Endodermal cell (in vitro differentiated cells): ENCODE measurements at regions not wholly inside any gene's neighbourhood (a gene's known extent, or its start where the extent isn't known, plus 50 kb on each side); places are given as distances from the start of the nearest gene placed in this dataset.

ENCODE experiments used
- DNase-seq: peaks from one replicate; pipeline ENCODE4 v3.0.0-alpha.2; 2017
- H3K27ac ChIP-seq: 2 replicates; pipeline ENCODE4 v1.5.1; 2013; ENCODE audit warnings: mild to moderate bottlenecking, low read depth, low read length, moderate library complexity
- H3K27me3 ChIP-seq: 2 replicates; pipeline ENCODE4 v1.6.1; 2013; ENCODE audit warnings: mild to moderate bottlenecking, low read length, moderate library complexity; ENCODE audit not compliant: insufficient read depth, control insufficient read depth, poor library complexity, severe bottlenecking
- H3K36me3 ChIP-seq: 2 replicates; pipeline ENCODE4 v1.7.0; 2013; ENCODE audit warnings: mild to moderate bottlenecking, low read length, moderate library complexity; ENCODE audit not compliant: control insufficient read depth, insufficient read depth
- H3K4me1 ChIP-seq: one replicate; pipeline ENCODE4 v1.7.0; 2013; ENCODE audit warnings: low read length; ENCODE audit not compliant: control insufficient read depth, insufficient read depth
- H3K4me3 ChIP-seq: 2 replicates; pipeline ENCODE4 v1.5.1; 2013; ENCODE audit warnings: mild to moderate bottlenecking, low read length, moderate library complexity
- H3K9ac ChIP-seq: 2 replicates; pipeline ENCODE4 v1.6.1; 2013; ENCODE audit warnings: mild to moderate bottlenecking, low read length, moderate library complexity; ENCODE audit not compliant: poor library complexity, severe bottlenecking; ENCODE audit errors: extremely low read depth
- H3K9me3 ChIP-seq: 2 replicates; pipeline ENCODE4 v1.6.1; 2013; ENCODE audit warnings: mild to moderate bottlenecking, low read length, moderate library complexity; ENCODE audit not compliant: control insufficient read depth
- H3K27ac Mint-ChIP-seq: 2 replicates; pipeline ENCODE4 v1.8.0; 2020; ENCODE audit warnings: mixed read lengths
- H3K27me3 Mint-ChIP-seq: 2 replicates; pipeline ENCODE4 v1.8.0; 2021; ENCODE audit warnings: mild to moderate bottlenecking, mixed read lengths; ENCODE audit not compliant: insufficient read depth
- H3K36me3 Mint-ChIP-seq: 2 replicates; pipeline ENCODE4 v1.8.0; 2020; ENCODE audit warnings: low read depth, mixed read lengths
- H3K4me1 Mint-ChIP-seq: 2 replicates; pipeline ENCODE4 v1.8.0; 2020; ENCODE audit warnings: mixed read lengths
- H3K4me3 Mint-ChIP-seq: 2 replicates; pipeline ENCODE4 v1.8.0; 2020; ENCODE audit warnings: mild to moderate bottlenecking, moderate library complexity, mixed read lengths
- H3K9me3 Mint-ChIP-seq: 2 replicates; pipeline ENCODE4 v1.8.0; 2020; ENCODE audit warnings: mild to moderate bottlenecking, mixed read lengths
- WGBS, 2 experiments: methylation state at CpG; one replicate each; pipeline versions ENCODE4 v1.1.5 to v1.1.7; 2013; ENCODE audit warnings: missing lambda C conversion rate in 2 of 2, mixed read lengths in 1 of 2; ENCODE audit not compliant: insufficient coverage in 1 of 2, insufficient read length in 1 of 2; 5-methylcytosine and 5-hydroxymethylcytosine counted together
- TF ChIP-seq, protein P1 (sequence below): fragments of 200-600 bp; sonication (generic); conservative IDR thresholded peaks from 2 replicates; pipeline ENCODE4 v1.5.0; 2021; ENCODE audit warnings: antibody characterized with exemption, mild to moderate bottlenecking

DNA sequence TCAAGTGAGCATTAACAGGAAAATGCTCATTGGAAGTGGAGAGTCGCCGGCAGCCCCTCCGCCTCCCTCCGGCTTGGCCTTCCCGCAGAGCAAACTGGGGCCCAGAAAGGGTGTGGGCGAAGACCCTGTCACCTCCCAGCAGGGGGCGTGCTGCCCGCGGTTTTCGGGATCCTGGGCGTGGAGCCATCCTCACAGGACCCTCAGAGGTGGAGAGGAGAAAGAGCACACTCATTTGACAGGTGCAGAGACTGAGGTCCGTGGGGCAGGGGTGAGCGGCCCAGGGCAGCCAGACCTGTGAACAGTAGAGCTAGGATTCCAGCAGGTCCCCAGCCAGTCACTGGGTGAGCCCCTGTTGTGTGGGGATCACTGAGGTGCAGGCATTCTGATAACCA, 1002.9 kb downstream of the KCNJ18 start:
- H3K9me3 Mint-ChIP-seq: peaks cover 87% of the 10 kb centered on the region
- WGBS, 2 experiments: 84 to 93% methylated on average over 7 to 13 of the region's 13 CpGs
- peaks cover 3% of the 10 kb centered on the region for H3K36me3 Mint-ChIP-seq

DNA sequence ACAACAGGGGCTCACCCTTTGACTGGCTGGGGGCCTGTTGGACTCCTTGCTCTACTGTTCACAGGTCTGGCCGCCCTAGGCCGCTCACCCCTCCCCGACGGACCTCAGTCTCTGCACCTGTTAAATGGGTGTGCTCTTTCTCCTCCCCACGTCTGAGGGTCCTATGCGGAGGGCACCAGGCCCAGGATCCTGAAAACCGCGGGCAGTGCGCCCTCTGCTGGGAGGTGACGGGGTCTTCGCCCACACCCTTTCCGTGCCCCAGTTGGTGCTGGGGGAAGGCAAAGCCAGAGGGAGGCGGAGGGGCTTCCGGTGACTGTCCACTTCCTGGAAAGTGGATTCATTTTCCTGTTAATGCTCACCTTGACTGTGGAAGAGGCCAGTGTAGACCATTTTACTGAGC, 1010.9 kb downstream of the KCNJ18 start:
- Histone ChIP-seq H3K27me3 (no peaks in the 10 kb centered on the region), H3K4me1 (no peaks in the 10 kb centered on the region), H3K27ac (no peak overlapping the region), H3K9ac (no peak overlapping the region), H3K9me3 (peaks cover 81% of the 10 kb centered on the region), H3K36me3 (no peaks in the 10 kb centered on the region), H3K4me3 (no peak overlapping the region)
- Mint-ChIP-seq H3K36me3 (no peaks in the 10 kb centered on the region), H3K4me3 (no peak overlapping the region), H3K9me3 (peaks cover 79% of the 10 kb centered on the region), H3K4me1 (no peaks in the 10 kb centered on the region), H3K27me3 (no peaks in the 10 kb centered on the region), H3K27ac (no peak overlapping the region)
- DNase-seq: no peak
- WGBS, 2 experiments: 85 to 88% methylated on average over 12 to 14 of the region's 14 CpGs
- TF ChIP-seq, protein P1, sequence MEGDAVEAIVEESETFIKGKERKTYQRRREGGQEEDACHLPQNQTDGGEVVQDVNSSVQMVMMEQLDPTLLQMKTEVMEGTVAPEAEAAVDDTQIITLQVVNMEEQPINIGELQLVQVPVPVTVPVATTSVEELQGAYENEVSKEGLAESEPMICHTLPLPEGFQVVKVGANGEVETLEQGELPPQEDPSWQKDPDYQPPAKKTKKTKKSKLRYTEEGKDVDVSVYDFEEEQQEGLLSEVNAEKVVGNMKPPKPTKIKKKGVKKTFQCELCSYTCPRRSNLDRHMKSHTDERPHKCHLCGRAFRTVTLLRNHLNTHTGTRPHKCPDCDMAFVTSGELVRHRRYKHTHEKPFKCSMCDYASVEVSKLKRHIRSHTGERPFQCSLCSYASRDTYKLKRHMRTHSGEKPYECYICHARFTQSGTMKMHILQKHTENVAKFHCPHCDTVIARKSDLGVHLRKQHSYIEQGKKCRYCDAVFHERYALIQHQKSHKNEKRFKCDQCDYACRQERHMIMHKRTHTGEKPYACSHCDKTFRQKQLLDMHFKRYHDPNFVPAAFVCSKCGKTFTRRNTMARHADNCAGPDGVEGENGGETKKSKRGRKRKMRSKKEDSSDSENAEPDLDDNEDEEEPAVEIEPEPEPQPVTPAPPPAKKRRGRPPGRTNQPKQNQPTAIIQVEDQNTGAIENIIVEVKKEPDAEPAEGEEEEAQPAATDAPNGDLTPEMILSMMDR: no peak

More for the DNA sequence above, 1002.9 kb downstream of the KCNJ18 start:
- H3K36me3 ChIP-seq: no peaks in the 10 kb centered on the region
- H3K4me3 Mint-ChIP-seq: no peak overlapping the region
- H3K4me1 Mint-ChIP-seq: no peaks in the 10 kb centered on the region
- no peak overlapping the region for H3K27ac ChIP-seq
- peaks cover 93% of the 10 kb centered on the region for H3K9me3 ChIP-seq
- TF ChIP-seq, protein P1: no peak
- H3K4me3 ChIP-seq: no peak overlapping the region
- no peaks in the 10 kb centered on the region for H3K27me3 ChIP-seq
- no peak for DNase-seq
- peaks cover 1% of the 10 kb centered on the region for H3K27me3 Mint-ChIP-seq
- no peak overlapping the region for H3K9ac ChIP-seq
- no peak overlapping the region for H3K27ac Mint-ChIP-seq
- H3K4me1 ChIP-seq: no peaks in the 10 kb centered on the region

DNA sequence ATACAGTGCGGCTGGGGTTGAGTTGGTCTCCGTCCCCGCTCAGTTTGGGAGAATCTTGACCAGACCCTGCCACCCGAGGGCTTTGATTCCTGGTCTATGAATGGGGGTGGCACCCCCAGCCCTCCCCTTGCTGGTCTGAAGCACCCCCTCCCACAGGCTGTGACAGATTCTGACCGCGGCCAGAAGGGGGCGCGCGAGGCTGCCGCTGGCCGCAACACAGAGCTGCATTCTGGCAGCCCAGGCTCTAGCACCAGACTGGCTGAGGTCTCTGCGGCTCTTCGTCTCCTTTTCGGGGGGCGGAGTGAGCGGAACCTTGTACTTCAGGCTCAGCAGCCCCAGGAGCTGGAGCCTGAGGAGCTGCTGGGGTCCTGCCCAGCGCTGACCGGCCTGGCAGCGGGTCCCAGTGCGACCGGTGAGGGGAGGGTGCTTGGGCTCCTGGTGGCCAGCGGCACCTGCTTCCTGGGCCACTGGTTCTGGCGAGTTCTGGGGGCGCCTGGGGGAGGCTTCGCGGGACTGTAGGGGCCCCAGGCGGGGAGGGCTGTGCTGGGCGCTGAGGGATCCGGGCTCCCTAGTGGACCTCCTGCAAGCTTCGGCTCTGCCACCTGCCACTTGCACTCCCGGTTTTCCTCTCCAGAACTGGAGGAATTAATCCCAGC, 1011.6 kb downstream of the KCNJ18 start:
- Histone ChIP-seq H3K4me1 (no peaks in the 10 kb centered on the region), H3K36me3 (no peaks in the 10 kb centered on the region), H3K9ac (no peak overlapping the region), H3K9me3 (peaks cover 81% of the 10 kb centered on the region), H3K27ac (no peak overlapping the region), H3K27me3 (no peaks in the 10 kb centered on the region), H3K4me3 (no peak overlapping the region)
- TF ChIP-seq, protein P1: no peak
- Mint-ChIP-seq H3K4me3 (no peak overlapping the region), H3K27ac (no peak overlapping the region), H3K27me3 (no peaks in the 10 kb centered on the region), H3K9me3 (peaks cover 79% of the 10 kb centered on the region), H3K36me3 (no peaks in the 10 kb centered on the region), H3K4me1 (no peaks in the 10 kb centered on the region)
- 90 to 92% methylated on average over 24 to 31 of the region's 31 CpGs for WGBS, 2 experiments
- DNase-seq: no peak
